ENCODE measurements at regions not wholly inside any gene's neighbourhood (a gene's known extent, or its start where the extent isn't known, plus 50 kb on each side); places are given as distances from the start of the nearest gene placed in this dataset.

DNA sequence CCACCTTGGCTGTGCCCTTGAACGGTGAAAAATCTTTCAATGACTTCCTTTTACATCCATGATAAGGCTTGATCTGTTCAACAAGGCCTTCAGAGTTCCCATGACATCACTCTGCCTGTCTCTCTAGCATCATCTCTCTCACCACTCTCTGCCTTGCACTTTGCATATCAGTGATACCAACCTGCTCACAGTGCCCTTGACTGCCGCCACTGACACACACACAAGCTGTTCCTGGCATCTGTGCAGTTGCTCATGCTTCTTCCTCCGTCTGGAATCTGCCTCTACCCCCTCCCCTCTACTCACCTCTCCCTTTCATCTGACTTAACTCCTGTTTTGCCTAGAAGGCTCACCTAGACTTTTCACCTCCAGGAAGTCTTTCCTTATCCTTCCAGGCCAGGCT, 79.1 kb upstream of the SEC11C start:
- TF ChIP-seq, protein P1, sequence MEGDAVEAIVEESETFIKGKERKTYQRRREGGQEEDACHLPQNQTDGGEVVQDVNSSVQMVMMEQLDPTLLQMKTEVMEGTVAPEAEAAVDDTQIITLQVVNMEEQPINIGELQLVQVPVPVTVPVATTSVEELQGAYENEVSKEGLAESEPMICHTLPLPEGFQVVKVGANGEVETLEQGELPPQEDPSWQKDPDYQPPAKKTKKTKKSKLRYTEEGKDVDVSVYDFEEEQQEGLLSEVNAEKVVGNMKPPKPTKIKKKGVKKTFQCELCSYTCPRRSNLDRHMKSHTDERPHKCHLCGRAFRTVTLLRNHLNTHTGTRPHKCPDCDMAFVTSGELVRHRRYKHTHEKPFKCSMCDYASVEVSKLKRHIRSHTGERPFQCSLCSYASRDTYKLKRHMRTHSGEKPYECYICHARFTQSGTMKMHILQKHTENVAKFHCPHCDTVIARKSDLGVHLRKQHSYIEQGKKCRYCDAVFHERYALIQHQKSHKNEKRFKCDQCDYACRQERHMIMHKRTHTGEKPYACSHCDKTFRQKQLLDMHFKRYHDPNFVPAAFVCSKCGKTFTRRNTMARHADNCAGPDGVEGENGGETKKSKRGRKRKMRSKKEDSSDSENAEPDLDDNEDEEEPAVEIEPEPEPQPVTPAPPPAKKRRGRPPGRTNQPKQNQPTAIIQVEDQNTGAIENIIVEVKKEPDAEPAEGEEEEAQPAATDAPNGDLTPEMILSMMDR (IDR thresholded peaks at IDR 0.05), result no peak
- TF ChIP-seq EZH2 (IDR thresholded peaks at IDR 0.05; ENCODE audit: borderline replicate concordance, insufficient read depth, low read depth, low read length, poor library complexity, severe bottlenecking), result no peak
